GM23338 (cell line): ENCODE measurements at regions not wholly inside any gene's neighbourhood (a gene's known extent, or its start where the extent isn't known, plus 50 kb on each side); places are given as distances from the start of the nearest gene placed in this dataset.
"Not testable (repeated sequence)": the region's sequence is repeated elsewhere in the genome, so short reads cannot be mapped to it uniquely, and the experiment has no call there.

Experiments used
- ATAC-seq: fragments of 200-7000 bp; cut with Tn5 transposase; 3 replicates; pipeline ENCODE4 v1.9.1; 2020
- DNase-seq: peaks from one replicate; pipeline ENCODE4 v3.0.0-alpha.2; 2015; ENCODE audit warnings: low spot score
- H2AFZ ChIP-seq: fragments of 200-600 bp; sonication (generic); 2 replicates; pipeline ENCODE4 v1.8.0; 2016; ENCODE audit warnings: antibody characterized with exemption, mild to moderate bottlenecking, moderate library complexity
- H3F3A ChIP-seq: fragments of 200-600 bp; sonication (generic); replicated peaks from 2 replicates; pipeline ENCODE4 v1.8.0; 2017; ENCODE audit warnings: antibody characterized with exemption, mixed run types, low read depth
- H3K27ac ChIP-seq: fragments of 200-600 bp; sonication (generic); 2 replicates; pipeline ENCODE4 v1.6.1; 2016; ENCODE audit warnings: low read depth
- H3K27me3 ChIP-seq: fragments of 200-600 bp; sonication (generic); 2 replicates; pipeline ENCODE4 v1.8.0; 2016; ENCODE audit warnings: mild to moderate bottlenecking, mixed run types, moderate library complexity; ENCODE audit not compliant: insufficient read depth
- H3K36me3 ChIP-seq: fragments of 200-600 bp; sonication (generic); 2 replicates; pipeline ENCODE4 v1.8.0; 2016; ENCODE audit warnings: mild to moderate bottlenecking; ENCODE audit not compliant: insufficient read depth
- H3K4me1 ChIP-seq: fragments of 200-600 bp; sonication (generic); 2 replicates; pipeline ENCODE4 v1.8.0; 2016; ENCODE audit warnings: mild to moderate bottlenecking, moderate library complexity; ENCODE audit not compliant: insufficient read depth
- H3K4me2 ChIP-seq: fragments of 200-600 bp; sonication (generic); 2 replicates; pipeline ENCODE4 v1.7.1; 2017; ENCODE audit warnings: mixed run types
- H3K4me3 ChIP-seq: fragments of 200-600 bp; sonication (generic); 2 replicates; pipeline ENCODE4 v1.6.1; 2016; ENCODE audit warnings: mixed run types
- H3K79me2 ChIP-seq: fragments of 200-600 bp; sonication (generic); replicated peaks from 2 replicates; pipeline ENCODE4 v1.8.0; 2017; ENCODE audit warnings: mild to moderate bottlenecking; ENCODE audit not compliant: insufficient read depth
- H3K9me2 ChIP-seq: fragments of 200-600 bp; sonication (generic); 2 replicates; pipeline ENCODE4 v1.8.0; 2017; ENCODE audit not compliant: insufficient read depth
- H4K20me1 ChIP-seq: fragments of 200-600 bp; sonication (generic); replicated peaks from 2 replicates; pipeline ENCODE4 v1.8.0; 2017; ENCODE audit warnings: mild to moderate bottlenecking; ENCODE audit not compliant: insufficient read depth
- H3K27ac Mint-ChIP-seq: 2 replicates; pipeline ENCODE4 v1.8.0; 2020; ENCODE audit warnings: inconsistent platforms, mild to moderate bottlenecking, moderate library complexity, mixed read lengths
- H3K27me3 Mint-ChIP-seq: 3 replicates; pipeline ENCODE4 v1.8.0; 2022; ENCODE audit warnings: low read depth, mild to moderate bottlenecking, moderate library complexity, mixed read lengths, inconsistent platforms; ENCODE audit not compliant: insufficient read depth, poor library complexity
- H3K36me3 Mint-ChIP-seq: 3 replicates; pipeline ENCODE4 v1.8.0; 2021; ENCODE audit warnings: low read depth, mild to moderate bottlenecking, inconsistent platforms, moderate library complexity, mixed read lengths
- H3K4me1 Mint-ChIP-seq: 3 replicates; pipeline ENCODE4 v1.8.0; 2020; ENCODE audit warnings: mild to moderate bottlenecking, inconsistent platforms, mixed read lengths
- H3K4me3 Mint-ChIP-seq: 3 replicates; pipeline ENCODE4 v1.8.0; 2021; ENCODE audit warnings: moderate library complexity, mild to moderate bottlenecking, inconsistent platforms, mixed read lengths
- H3K9me3 Mint-ChIP-seq: 3 replicates; pipeline ENCODE4 v1.8.0; 2020; ENCODE audit warnings: moderate library complexity, mild to moderate bottlenecking, inconsistent platforms, mixed read lengths
- NANOG ChIP-seq: IDR thresholded peaks from 2 replicates; pipeline ENCODE4 v1.6.1; 2016; ENCODE audit warnings: antibody characterized with exemption, borderline replicate concordance
- REST ChIP-seq: IDR thresholded peaks from one replicate; pipeline ENCODE4 v1.6.1; 2018; ENCODE audit warnings: antibody characterized with exemption; ENCODE audit not compliant: unreplicated experiment
- ZNF114 ChIP-seq: fragments of 250-450 bp; sonication (Bioruptor Pico); IDR thresholded peaks from 2 replicates; pipeline ENCODE4 v1.5.0; 2020; ENCODE audit warnings: mild to moderate bottlenecking, moderate library complexity
- TF ChIP-seq, protein P1 (sequence below), 2 experiments: fragments of 200-600 bp in 1 of 2; sonication (generic) in 1 of 2; conservative IDR thresholded peaks; 2 replicates each; pipeline versions ENCODE4 v1.5.1 to v1.6.1; 2016 to 2017; ENCODE audit warnings: antibody characterized with exemption in 2 of 2, low read depth in 2 of 2, mild to moderate bottlenecking in 2 of 2, moderate library complexity in 1 of 2
- TF ChIP-seq, protein P2 (sequence below): IDR thresholded peaks from 2 replicates; pipeline ENCODE4 v1.6.1; 2016; ENCODE audit warnings: antibody characterized with exemption

GRCh38 chr13:109702030-109702597, 84.3 kb downstream of the IRS2 start:
- H3K36me3 ChIP-seq, H3K9me2 ChIP-seq, H3K27me3 ChIP-seq, H3K27ac ChIP-seq, H4K20me1 ChIP-seq, H3K4me2 ChIP-seq, H2AFZ ChIP-seq, H3K4me3 Mint-ChIP-seq, H3K27me3 Mint-ChIP-seq, H3K9me3 Mint-ChIP-seq, ATAC-seq, DNase-seq, H3K27ac Mint-ChIP-seq, H3K79me2 ChIP-seq, H3K4me1 ChIP-seq, H3F3A ChIP-seq, H3K4me1 Mint-ChIP-seq, H3K4me3 ChIP-seq: not testable (repeated sequence)
- H3K36me3 Mint-ChIP-seq = peaks cover 11% of the 10 kb centered on the region

DNA sequence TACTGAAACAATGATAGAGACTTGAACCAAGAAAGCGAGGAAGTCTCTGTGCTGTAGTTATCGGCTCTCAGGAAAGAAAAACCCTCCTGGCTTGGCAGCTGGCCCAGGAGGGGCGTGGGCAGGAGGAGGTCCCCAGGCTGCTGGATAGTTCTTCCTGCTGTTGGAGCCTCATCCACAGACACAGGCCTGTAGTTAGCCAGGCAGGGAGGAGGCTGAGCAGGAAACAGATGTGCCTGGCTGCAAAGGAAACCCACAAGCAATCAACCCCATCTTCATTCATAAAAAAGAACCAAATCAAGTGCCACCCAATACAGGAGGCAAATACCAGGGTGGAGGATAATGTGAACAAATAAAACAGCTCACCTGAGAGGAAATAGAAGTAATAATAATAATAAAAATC, 86.2 kb downstream of the IRS2 start:
- no peaks in the 10 kb centered on the region for H3F3A ChIP-seq
- no peaks in the 10 kb centered on the region for H4K20me1 ChIP-seq
- H3K4me2 ChIP-seq = no peak overlapping the region
- no peaks in the 10 kb centered on the region for H3K27me3 ChIP-seq
- no peaks in the 10 kb centered on the region for H3K79me2 ChIP-seq
- H3K4me3 Mint-ChIP-seq = no peak overlapping the region
- peaks cover 5% of the 10 kb centered on the region; the same call in 1 of the 2 replicates for H3K9me2 ChIP-seq
- no peak for TF ChIP-seq REST
- TF ChIP-seq ZNF114 (CRISPR knock-in tag) = no peak
- TF ChIP-seq, protein P1, sequence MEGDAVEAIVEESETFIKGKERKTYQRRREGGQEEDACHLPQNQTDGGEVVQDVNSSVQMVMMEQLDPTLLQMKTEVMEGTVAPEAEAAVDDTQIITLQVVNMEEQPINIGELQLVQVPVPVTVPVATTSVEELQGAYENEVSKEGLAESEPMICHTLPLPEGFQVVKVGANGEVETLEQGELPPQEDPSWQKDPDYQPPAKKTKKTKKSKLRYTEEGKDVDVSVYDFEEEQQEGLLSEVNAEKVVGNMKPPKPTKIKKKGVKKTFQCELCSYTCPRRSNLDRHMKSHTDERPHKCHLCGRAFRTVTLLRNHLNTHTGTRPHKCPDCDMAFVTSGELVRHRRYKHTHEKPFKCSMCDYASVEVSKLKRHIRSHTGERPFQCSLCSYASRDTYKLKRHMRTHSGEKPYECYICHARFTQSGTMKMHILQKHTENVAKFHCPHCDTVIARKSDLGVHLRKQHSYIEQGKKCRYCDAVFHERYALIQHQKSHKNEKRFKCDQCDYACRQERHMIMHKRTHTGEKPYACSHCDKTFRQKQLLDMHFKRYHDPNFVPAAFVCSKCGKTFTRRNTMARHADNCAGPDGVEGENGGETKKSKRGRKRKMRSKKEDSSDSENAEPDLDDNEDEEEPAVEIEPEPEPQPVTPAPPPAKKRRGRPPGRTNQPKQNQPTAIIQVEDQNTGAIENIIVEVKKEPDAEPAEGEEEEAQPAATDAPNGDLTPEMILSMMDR (conservative IDR thresholded peaks at IDR 0.05; ENCODE audit: low read depth in 2 of 2) = no peak
- no peak for TF ChIP-seq NANOG
- TF ChIP-seq, protein P2, sequence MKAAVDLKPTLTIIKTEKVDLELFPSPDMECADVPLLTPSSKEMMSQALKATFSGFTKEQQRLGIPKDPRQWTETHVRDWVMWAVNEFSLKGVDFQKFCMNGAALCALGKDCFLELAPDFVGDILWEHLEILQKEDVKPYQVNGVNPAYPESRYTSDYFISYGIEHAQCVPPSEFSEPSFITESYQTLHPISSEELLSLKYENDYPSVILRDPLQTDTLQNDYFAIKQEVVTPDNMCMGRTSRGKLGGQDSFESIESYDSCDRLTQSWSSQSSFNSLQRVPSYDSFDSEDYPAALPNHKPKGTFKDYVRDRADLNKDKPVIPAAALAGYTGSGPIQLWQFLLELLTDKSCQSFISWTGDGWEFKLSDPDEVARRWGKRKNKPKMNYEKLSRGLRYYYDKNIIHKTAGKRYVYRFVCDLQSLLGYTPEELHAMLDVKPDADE = no peak
- ATAC-seq (peak; percentile 72), DNase-seq (no peak)
- peaks cover 2% of the 10 kb centered on the region; the same call in 1 of the 3 replicates for H3K4me1 Mint-ChIP-seq
- no peak overlapping the region for H3K4me3 ChIP-seq
- peaks cover 9% of the 10 kb centered on the region for H3K9me3 Mint-ChIP-seq
- no peaks in the 10 kb centered on the region for H3K36me3 ChIP-seq
- no peak overlapping the region for H2AFZ ChIP-seq
- H3K27ac ChIP-seq = no peak overlapping the region
- peaks cover 11% of the 10 kb centered on the region for H3K36me3 Mint-ChIP-seq
- H3K4me1 ChIP-seq = no peaks in the 10 kb centered on the region
- peaks cover 2% of the 10 kb centered on the region for H3K27me3 Mint-ChIP-seq
- no peak overlapping the region for H3K27ac Mint-ChIP-seq
